RWPE2 (cell line): ENCODE measurements at regions not wholly inside any gene's neighbourhood (a gene's known extent, or its start where the extent isn't known, plus 50 kb on each side); places are given as distances from the start of the nearest gene placed in this dataset.

Experiments
- ATAC-seq: fragments of 200-7000 bp; cut with Tn5 transposase; 3 replicates; pipeline ENCODE4 v1.9.1; 2021; ENCODE audit warnings: low read depth
- DNase-seq: peaks from one replicate; pipeline ENCODE4 v3.0.0-alpha.2; 2020; ENCODE audit warnings: low spot score
- H3K27ac ChIP-seq: fragments of 450-650 bp; 2 replicates; pipeline ENCODE4 v1.5.1; 2017; ENCODE audit warnings: mild to moderate bottlenecking; ENCODE audit not compliant: poor library complexity, severe bottlenecking
- H3K27me3 ChIP-seq: fragments of 250-450 bp; sonication (Bioruptor Pico); 2 replicates; pipeline ENCODE4 v1.5.1; 2021; ENCODE audit warnings: mild to moderate bottlenecking, moderate library complexity; ENCODE audit not compliant: insufficient read depth, poor library complexity, severe bottlenecking
- H3K36me3 ChIP-seq: fragments of 250-450 bp; sonication (Bioruptor Pico); 2 replicates; pipeline ENCODE4 v1.5.1; 2020; ENCODE audit warnings: low read depth, mild to moderate bottlenecking, moderate library complexity
- H3K4me1 ChIP-seq: fragments of 250-450 bp; sonication (Bioruptor Pico); 2 replicates; pipeline ENCODE4 v1.5.1; 2021; ENCODE audit warnings: mild to moderate bottlenecking, moderate library complexity; ENCODE audit not compliant: insufficient read depth, poor library complexity, severe bottlenecking
- H3K4me3 ChIP-seq: fragments of 250-450 bp; sonication (Bioruptor Pico); 2 replicates; pipeline ENCODE4 v1.5.1; 2021; ENCODE audit warnings: mild to moderate bottlenecking, moderate library complexity; ENCODE audit not compliant: severe bottlenecking
- H3K9me3 ChIP-seq: fragments of 250-450 bp; sonication (Bioruptor Pico); 2 replicates; pipeline ENCODE4 v1.5.1; 2021; ENCODE audit warnings: mild to moderate bottlenecking, moderate library complexity; ENCODE audit not compliant: severe bottlenecking
- CTCF ChIP-seq: fragments of 450-650 bp; IDR thresholded peaks from one replicate; pipeline ENCODE4 v1.5.1; 2017; ENCODE audit warnings: mild to moderate bottlenecking, moderate library complexity; ENCODE audit not compliant: poor library complexity, severe bottlenecking

GRCh38 chr6:48199499-48199898, 88.5 kb upstream of the PTCHD4 start:
- H3K4me1 ChIP-seq: no peaks in the 10 kb centered on the region
- H3K27me3 ChIP-seq: no peaks in the 10 kb centered on the region
- ATAC-seq (no peak), DNase-seq (no peak)
- no peak overlapping the region for H3K27ac ChIP-seq
- no peak overlapping the region for H3K4me3 ChIP-seq
- H3K9me3 ChIP-seq: no peaks in the 10 kb centered on the region
- no peak for TF ChIP-seq CTCF
- no peaks in the 10 kb centered on the region for H3K36me3 ChIP-seq

- H3K9me3 ChIP-seq: no peaks in the 10 kb centered on the region
- no peaks in the 10 kb centered on the region for H3K27me3 ChIP-seq
- TF ChIP-seq CTCF: no peak
- DNase-seq: no peak
- H3K4me3 ChIP-seq: no peak overlapping the region
- no peaks in the 10 kb centered on the region for H3K36me3 ChIP-seq
- no peak for ATAC-seq
- H3K4me1 ChIP-seq: no peaks in the 10 kb centered on the region
- no peak overlapping the region for H3K27ac ChIP-seq
Observed at GRCh38 chr6:48197941-48198340, 86.9 kb upstream of the PTCHD4 start.

- no peaks in the 10 kb centered on the region for H3K4me1 ChIP-seq
- no peak overlapping the region for H3K4me3 ChIP-seq
- no peak for ATAC-seq
- H3K27me3 ChIP-seq: no peaks in the 10 kb centered on the region
- no peaks in the 10 kb centered on the region for H3K9me3 ChIP-seq
- TF ChIP-seq CTCF: no peak
- DNase-seq: no peak
- no peak overlapping the region for H3K27ac ChIP-seq
- no peaks in the 10 kb centered on the region for H3K36me3 ChIP-seq
Observed at GRCh38 chr6:48194596-48195295, 83.7 kb upstream of the PTCHD4 start.

GRCh38 chr6:48188158-48188557, 77.2 kb upstream of the PTCHD4 start:
- Histone ChIP-seq H3K27ac (no peak overlapping the region), H3K4me3 (no peak overlapping the region), H3K4me1 (no peaks in the 10 kb centered on the region), H3K27me3 (no peaks in the 10 kb centered on the region), H3K9me3 (no peaks in the 10 kb centered on the region), H3K36me3 (no peaks in the 10 kb centered on the region)
- no peak for TF ChIP-seq CTCF
- DNase-seq: no peak
- no peak for ATAC-seq

- DNase-seq (no peak), ATAC-seq (no peak)
- Histone ChIP-seq H3K36me3 (no peaks in the 10 kb centered on the region), H3K27ac (no peak overlapping the region), H3K9me3 (no peaks in the 10 kb centered on the region), H3K4me1 (no peaks in the 10 kb centered on the region), H3K4me3 (no peak overlapping the region), H3K27me3 (no peaks in the 10 kb centered on the region)
- TF ChIP-seq CTCF: no peak
Observed at GRCh38 chr6:48186746-48187145, 75.7 kb upstream of the PTCHD4 start.
